GM21367 (cell line): ENCODE measurements at regions not wholly inside any gene's neighbourhood (a gene's known extent, or its start where the extent isn't known, plus 50 kb on each side); places are given as distances from the start of the nearest gene placed in this dataset.

Experiments used
- ATAC-seq: cut with Tn5 transposase; IDR thresholded peaks from one replicate; pipeline ENCODE4 v1.9.1; 2021; ENCODE audit not compliant: unreplicated experiment

DNA sequence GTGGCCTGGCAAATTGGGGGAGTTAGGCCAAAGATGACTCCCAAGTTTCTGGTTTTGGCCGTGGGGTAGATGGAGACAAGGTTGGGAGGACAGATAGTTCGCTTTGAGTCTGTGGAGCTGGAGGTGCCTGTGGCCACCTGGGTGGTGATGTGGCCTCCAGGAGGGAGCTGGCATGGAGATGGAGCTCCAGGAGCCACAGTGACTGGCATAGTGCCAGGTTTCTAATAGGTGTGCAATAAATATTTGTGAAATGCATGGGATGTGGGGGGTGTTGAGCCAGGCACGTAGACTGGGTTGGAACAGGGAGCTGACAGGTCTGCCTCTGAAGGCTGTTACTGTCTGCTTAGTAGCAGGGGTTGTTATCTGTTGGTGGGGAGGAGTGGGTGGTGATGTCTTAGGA, 102.7 kb downstream of the PAX1 start:
- no peak for ATAC-seq

DNA sequence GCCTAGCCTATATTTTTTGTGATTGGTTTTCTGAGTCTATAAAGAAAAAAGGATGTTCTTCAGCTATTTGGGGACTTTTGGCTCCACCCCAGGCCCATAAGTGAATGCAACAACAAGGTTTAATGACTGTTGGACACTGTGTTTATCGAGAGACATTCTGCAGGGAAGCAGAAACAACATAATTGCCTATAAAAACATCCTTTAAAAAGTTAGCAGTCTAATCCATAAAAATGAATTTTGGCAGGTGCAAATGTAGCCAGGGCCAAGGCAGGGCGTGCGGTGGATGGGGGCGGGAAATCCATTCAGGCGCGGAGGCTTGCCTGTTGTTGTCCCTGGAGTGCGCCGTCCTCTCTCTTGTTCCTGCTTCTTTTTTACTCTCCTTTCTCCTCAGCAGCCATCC, 99.3 kb downstream of the PAX1 start:
- ATAC-seq = no peak

DNA sequence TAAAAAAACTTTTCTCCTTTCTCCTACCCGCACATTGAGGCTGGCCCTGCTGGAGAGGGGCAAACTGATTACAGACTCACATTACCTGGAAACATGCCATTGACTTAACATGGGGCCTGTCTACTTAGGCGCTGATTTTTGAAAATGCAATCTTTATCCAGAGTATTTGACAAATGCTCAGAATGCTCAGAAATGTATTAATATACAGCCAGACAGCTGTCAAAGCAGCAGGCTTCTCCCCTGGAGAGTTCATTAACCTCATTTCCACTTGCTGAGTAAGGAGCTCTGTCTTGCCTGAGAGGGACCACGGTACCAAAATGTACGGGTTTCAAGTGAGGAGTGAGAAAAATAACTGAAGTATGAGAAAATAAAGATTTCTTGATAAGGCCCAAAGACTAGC, 95.7 kb downstream of the PAX1 start:
- ATAC-seq = no peak

DNA sequence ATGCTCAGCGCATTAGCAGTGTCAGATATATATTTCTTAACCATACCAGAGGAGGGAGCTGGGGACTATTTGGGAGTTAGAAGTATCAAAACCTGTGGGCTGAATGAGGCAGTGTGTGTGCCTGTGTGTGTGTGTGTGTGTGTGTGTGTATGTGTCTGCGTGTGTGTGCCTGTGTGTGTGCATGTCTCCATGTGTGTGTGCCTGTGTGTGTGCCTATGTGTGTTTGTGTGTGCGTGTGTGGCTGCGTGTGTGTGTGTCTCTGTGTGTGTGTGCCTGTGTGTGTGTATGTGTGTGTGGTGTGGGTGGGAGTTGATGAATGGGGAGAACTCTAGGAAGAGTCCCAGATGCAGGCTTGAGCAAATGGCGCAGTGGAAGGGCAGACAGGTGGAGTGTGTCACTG, 92.9 kb downstream of the PAX1 start:
- ATAC-seq = no peak

DNA sequence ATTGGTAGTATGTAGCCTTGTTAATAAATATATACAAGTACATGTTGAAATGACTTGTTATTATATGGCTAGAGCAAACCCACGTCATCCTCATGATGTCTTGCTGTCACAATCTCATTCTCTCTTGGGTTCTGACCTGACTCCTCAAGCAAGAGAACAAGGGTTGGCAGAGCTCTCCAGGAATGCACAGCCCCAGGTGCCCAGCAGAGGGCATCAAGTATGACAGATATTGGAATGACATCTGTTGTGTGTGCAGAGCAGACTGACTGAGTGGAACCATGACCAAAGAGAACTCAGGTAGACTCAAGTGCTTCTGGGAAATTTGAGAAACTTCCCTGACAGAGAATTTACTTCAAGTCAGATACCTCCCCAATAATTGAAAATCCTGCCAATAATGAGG, 90.6 kb downstream of the PAX1 start:
- ATAC-seq = no peak

DNA sequence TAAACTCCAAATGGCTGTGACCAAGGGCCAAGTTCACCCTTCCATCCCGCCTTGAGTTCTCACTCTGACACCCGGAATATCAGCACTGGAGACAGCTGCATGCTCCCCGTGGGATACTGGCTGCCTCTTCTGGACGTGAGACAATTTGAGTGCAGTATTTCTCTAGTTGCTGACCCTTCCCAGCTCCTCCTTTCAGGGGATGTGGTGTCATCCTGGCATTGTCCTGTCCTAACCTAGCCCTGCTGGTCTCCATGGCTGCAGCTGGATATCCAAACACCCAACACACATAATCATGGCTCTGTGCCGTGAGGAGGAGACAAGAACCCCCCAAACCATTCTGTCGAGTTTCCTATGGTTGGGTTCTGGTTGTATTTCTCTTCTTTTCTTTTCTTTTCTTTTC, 82.6 kb downstream of the PAX1 start:
- no peak for ATAC-seq

DNA sequence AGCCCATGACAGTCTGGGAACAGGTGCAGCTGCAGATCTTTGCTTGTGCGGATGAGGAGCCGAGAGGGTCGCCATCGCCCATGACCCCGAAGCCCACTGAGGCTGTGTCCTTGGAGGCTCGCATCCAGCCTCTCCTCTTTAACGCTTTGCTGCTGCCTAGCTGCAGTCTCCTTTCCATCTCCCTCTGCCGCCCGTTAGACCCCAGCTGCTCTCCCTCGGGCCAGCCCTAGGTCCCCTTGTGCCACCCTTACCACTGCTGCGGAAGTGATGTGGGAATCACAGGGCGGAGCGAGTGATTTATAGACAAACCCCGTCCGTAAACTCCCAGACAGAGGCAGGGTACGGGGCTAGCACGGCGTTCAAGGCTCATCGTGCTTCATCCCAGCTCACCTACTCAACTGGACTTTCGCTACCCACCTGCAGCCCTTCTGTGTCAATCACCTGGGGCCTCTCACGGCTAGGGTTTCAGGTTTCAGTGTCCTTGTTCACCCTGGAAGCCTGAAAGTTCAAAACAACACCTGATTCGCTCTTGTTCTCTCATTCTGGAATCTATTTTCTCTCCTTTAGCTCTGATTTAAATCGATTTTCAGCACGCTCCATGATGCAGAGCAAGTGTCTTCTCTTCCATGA, 76.1 kb downstream of the PAX1 start:
- no peak for ATAC-seq

DNA sequence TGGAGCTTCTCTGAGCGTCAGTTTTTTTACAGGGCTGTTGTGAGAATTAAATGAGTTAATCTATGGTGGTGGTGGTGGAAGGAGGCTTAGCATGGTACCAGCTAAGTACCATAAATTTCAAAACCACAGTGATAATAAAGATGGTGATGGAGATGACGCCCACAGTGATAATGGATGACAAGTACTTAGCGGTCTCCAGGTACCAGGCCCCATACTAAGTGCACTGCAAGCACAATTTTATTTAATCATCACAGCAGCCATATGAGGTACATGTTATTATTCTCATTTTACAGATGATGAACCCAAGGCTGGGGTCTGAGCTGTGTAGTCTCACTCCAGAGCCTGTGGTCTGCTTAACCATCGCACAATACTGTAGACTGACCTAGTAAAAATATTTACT, 75.1 kb downstream of the PAX1 start:
- ATAC-seq = no peak
